K562 (cell line): ENCODE measurements at regions not wholly inside any gene's neighbourhood (a gene's known extent, or its start where the extent isn't known, plus 50 kb on each side); places are given as distances from the start of the nearest gene placed in this dataset.

Experiments used
- ATAC-seq: fragments of 200-7000 bp; cut with Tn5 transposase; 3 replicates; pipeline ENCODE4 v1.9.1; 2020; ENCODE audit warnings: moderate library complexity
- BruUV-seq: library from RNA; stranded (reverse); fragments of 400-500 nt; replicated peaks from 2 replicates; lab custom pipeline; 2021; lab: Mats Ljungman, UMichigan
- CTCF ChIA-PET: fragments of 300-600 bp; formaldehyde crosslinking; extraction: SDS; loops from one replicate; lab custom pipeline; 2021; ENCODE audit warnings: low intra/inter-chr PET ratio; lab: Yijun Ruan, JAX
- POLR2A ChIA-PET: fragments of 300-600, 350-650 bp; sonication (Branson Sonifier 250); formaldehyde crosslinking; extraction: SDS; loops from one replicate; lab custom pipeline; 2021; ENCODE audit warnings: antibody characterized with exemption, inconsistent platforms; lab: Yijun Ruan, JAX
- DNase-seq, 4 experiments: peaks; one replicate each; pipeline versions ENCODE4 v3.0.0 to v3.0.0-alpha.2; 2011 to 2018; ENCODE audit warnings: low spot score in 3 of 4, mixed read lengths in 3 of 4; ENCODE audit errors: extremely low read depth in 1 of 4
- FAIRE-seq: peaks from 2 replicates; lab custom pipeline; 2011; peaks lifted over from hg19 to GRCh38; lab: Jason Lieb, UNC
- H2AFZ ChIP-seq: 2 replicates; pipeline ENCODE4 v1.6.0; 2011; ENCODE audit warnings: low read depth, low read length, control low read depth, inconsistent platforms
- H3K27ac ChIP-seq: fragments of 200-600 bp; 3 replicates; pipeline ENCODE4 v1.8.0; 2011; ENCODE audit warnings: low read depth, mild to moderate bottlenecking, control low read depth, inconsistent platforms, low read length, moderate library complexity, mixed read lengths; ENCODE audit errors: extremely low read depth
- H3K27me3 ChIP-seq, 2 experiments: fragments of 300-600 bp in 1 of 2; 2 replicates in 1 of 2; 3 replicates in 1 of 2; pipeline versions ENCODE4 v1.6.0 to v1.8.0; 2011; ENCODE audit warnings: inconsistent platforms in 2 of 2, low read length in 2 of 2, mild to moderate bottlenecking in 1 of 2, mixed read lengths in 1 of 2, moderate library complexity in 1 of 2; ENCODE audit not compliant: control insufficient read depth in 2 of 2, insufficient read depth in 2 of 2
- H3K36me3 ChIP-seq: fragments of 300-600 bp; 3 replicates; pipeline ENCODE4 v1.8.0; 2011; ENCODE audit warnings: mild to moderate bottlenecking, low read length, inconsistent platforms; ENCODE audit not compliant: control insufficient read depth, insufficient read depth
- H3K4me1 ChIP-seq, 2 experiments: fragments of 200-600 bp in 1 of 2; replicated peaks in 1 of 2; 2 replicates in 1 of 2; 3 replicates in 1 of 2; pipeline versions ENCODE4 v1.5.1 to v1.8.0; 2011; ENCODE audit warnings: inconsistent platforms in 2 of 2, low read length in 2 of 2, mild to moderate bottlenecking in 1 of 2, mixed read lengths in 1 of 2, moderate library complexity in 1 of 2; ENCODE audit not compliant: control insufficient read depth in 2 of 2, insufficient read depth in 2 of 2
- H3K4me2 ChIP-seq: 2 replicates; pipeline ENCODE4 v1.6.1; 2011; ENCODE audit warnings: low read length, control low read depth, inconsistent platforms, mixed read lengths; ENCODE audit not compliant: insufficient read depth
- H3K4me3 ChIP-seq: fragments of 200-600 bp; sonication (generic), shearing (Covaris generic); 2 replicates; pipeline ENCODE4 v1.5.1; 2016; ENCODE audit warnings: control low read depth, inconsistent platforms
- H3K79me2 ChIP-seq: fragments of 200-600 bp; 3 replicates; pipeline ENCODE4 v1.8.0; 2011; ENCODE audit warnings: low read length, inconsistent platforms; ENCODE audit not compliant: control insufficient read depth, insufficient read depth
- H3K9ac ChIP-seq, 2 experiments: 2 replicates each; pipeline versions ENCODE4 v1.6.0 to v1.6.1; 2011; ENCODE audit warnings: low read depth in 2 of 2, low read length in 2 of 2, control low read depth in 1 of 2, inconsistent platforms in 1 of 2, mild to moderate bottlenecking in 1 of 2, mixed read lengths in 1 of 2; ENCODE audit not compliant: insufficient read depth in 1 of 2
- H3K9me1 ChIP-seq: one replicate; pipeline ENCODE4 v1.6.0; 2011; ENCODE audit warnings: inconsistent platforms, mild to moderate bottlenecking, low read length, moderate library complexity; ENCODE audit not compliant: control insufficient read depth, insufficient read depth
- H3K9me3 ChIP-seq: replicated peaks from 2 replicates; pipeline ENCODE4 v1.5.1; 2011; ENCODE audit warnings: low read depth, low read length, inconsistent platforms; ENCODE audit not compliant: control insufficient read depth, insufficient read depth
- H4K20me1 ChIP-seq: replicated peaks from 2 replicates; pipeline ENCODE4 v1.6.1; 2011; ENCODE audit warnings: low read length, inconsistent platforms, mixed read lengths; ENCODE audit not compliant: control insufficient read depth, insufficient read depth
- ARNT ChIP-seq, 2 experiments: fragments of 450-650 bp; IDR thresholded peaks; 2 replicates each; pipeline ENCODE4 v1.6.1; 2016; ENCODE audit warnings: mild to moderate bottlenecking in 1 of 2
- BHLHE40 ChIP-seq: IDR thresholded peaks from 2 replicates; pipeline ENCODE4 v1.6.1; 2011; ENCODE audit warnings: low read length, improper control_type of control experiment
- HDAC2 ChIP-seq: fragments of 450-650 bp; IDR thresholded peaks from 2 replicates; pipeline ENCODE4 v1.6.1; 2016; ENCODE audit warnings: mild to moderate bottlenecking
- MYBL2 ChIP-seq, 2 experiments: fragments of 450-650 bp in 1 of 2; sonication (generic) in 1 of 2; formaldehyde crosslinking in 1 of 2; IDR thresholded peaks; 2 replicates each; pipeline versions ENCODE4 v1.6.1 to v1.8.1; 2017 to 2022; ENCODE audit warnings: borderline replicate concordance in 1 of 2, inconsistent platforms in 1 of 2, low read depth in 1 of 2, mild to moderate bottlenecking in 1 of 2, missing genetic modification reagents in 1 of 2, moderate library complexity in 1 of 2
- NCOR1 ChIP-seq: fragments of 450-650 bp; IDR thresholded peaks from 2 replicates; pipeline ENCODE4 v1.6.1; 2016; ENCODE audit warnings: mild to moderate bottlenecking, moderate library complexity
- NFIX ChIP-seq: fragments of 250-450 bp; sonication (Bioruptor Pico); IDR thresholded peaks from 2 replicates; pipeline ENCODE4 v1.4.0; 2020; ENCODE audit warnings: low read depth, mild to moderate bottlenecking, moderate library complexity
- TAF15 ChIP-seq: fragments of 200-400 bp; formaldehyde crosslinking; IDR thresholded peaks from 2 replicates; pipeline ENCODE4 v1.6.1; 2017; ENCODE audit warnings: mild to moderate bottlenecking, low read depth, low read length, moderate library complexity
- TBP ChIP-seq: optimal IDR thresholded peaks from 2 replicates; pipeline ENCODE3; 2011; ENCODE audit warnings: low read depth, low read length, improper control_type of control experiment
- ZNF232 ChIP-seq: sonication (generic); formaldehyde crosslinking; IDR thresholded peaks from 2 replicates; pipeline ENCODE4 v1.8.0; 2022; ENCODE audit warnings: mild to moderate bottlenecking, missing genetic modification reagents
- ZNF436 ChIP-seq: fragments of 250-450, 450-650 bp; sonication (Bioruptor Pico); formaldehyde crosslinking; IDR thresholded peaks from 2 replicates; pipeline ENCODE4 v1.7.0; 2020; ENCODE audit warnings: mild to moderate bottlenecking
- ZNF512 ChIP-seq: IDR thresholded peaks from 2 replicates; pipeline ENCODE4 v1.6.1; 2016; ENCODE audit warnings: missing genetic modification characterization, missing compliant biosample characterization
- ZNF77 ChIP-seq: fragments of 250-450 bp; sonication (Bioruptor Pico); IDR thresholded peaks from 2 replicates; pipeline ENCODE4 v1.5.0; 2020
- WGBS: fragments of 100-300 bp; shearing (Covaris generic); methylation state at CpG from one replicate; pipeline ENCODE4 v1.1.6; 2016; ENCODE audit warnings: low coverage, mixed read lengths; ENCODE audit not compliant: insufficient coverage; ENCODE audit errors: missing lambda C conversion rate; 5-methylcytosine and 5-hydroxymethylcytosine counted together
- in situ Hi-C: fragments of 300-500 bp; cut with MboI; formaldehyde crosslinking; loops from 4 replicates; pipeline ENCODE4 v1.15.0; 2018; ENCODE audit warnings: inconsistent platforms, mixed read lengths
- intact Hi-C: fragments of 100-400 bp; cut with micrococcal nuclease; formaldehyde crosslinking; loops from 2 replicates; pipeline ENCODE4 v1.14.2; 2022

GRCh38 chr7:81272176-81272575, 353.3 kb upstream of the SEMA3C start:
- Histone ChIP-seq H2AFZ (no peak overlapping the region), H3K4me3 (no peak overlapping the region), H3K4me1 (no peaks in the 10 kb centered on the region), H4K20me1 (no peaks in the 10 kb centered on the region), H3K27ac (no peak overlapping the region), H3K27me3 (no peaks in the 10 kb centered on the region), H3K79me2 (no peaks in the 10 kb centered on the region), H3K4me2 (no peak overlapping the region), H3K9ac (no peak overlapping the region), H3K9me3 (no peaks in the 10 kb centered on the region), H3K36me3 (no peaks in the 10 kb centered on the region), H3K9me1 (no peaks in the 10 kb centered on the region)
- CTCF ChIA-PET = no interaction called here
- in situ Hi-C loops (no loop called here), intact Hi-C loops (no loop called here)
- DNase-seq = no peak
- ATAC-seq = no peak
- no peak for TF ChIP-seq ZNF77
- TF ChIP-seq HDAC2 = no peak
- TF ChIP-seq ARNT (IDR thresholded peaks at IDR 0.05) = no peak
- TF ChIP-seq TAF15 = no peak
- no peak for TF ChIP-seq BHLHE40
- no peak for TF ChIP-seq NCOR1
- TF ChIP-seq TBP = no peak
- no peak for TF ChIP-seq ZNF512 (tag)
- no peak for TF ChIP-seq MYBL2 (IDR thresholded peaks at IDR 0.05; ENCODE audit: low read depth)
- no peak for TF ChIP-seq MYBL2 (CRISPR knock-in tag; IDR thresholded peaks at IDR 0.05; ENCODE audit: borderline replicate concordance)
- TF ChIP-seq ZNF436 (CRISPR knock-in tag) = no peak
- TF ChIP-seq NFIX (CRISPR knock-in tag) = no peak
- no peak for TF ChIP-seq ZNF232 (CRISPR knock-in tag)
- no peak for FAIRE-seq
- no TSS peak for BruUV-seq
- POLR2A ChIA-PET = no interaction called here
- WGBS = 13% methylated on average over 1 of the region's 1 CpG
